NCI-H128 (cell line): ENCODE measurements at regions not wholly inside any gene's neighbourhood (a gene's known extent, or its start where the extent isn't known, plus 50 kb on each side); places are given as distances from the start of the nearest gene placed in this dataset.

Experiments used
- DNase-seq: peaks from one replicate; lab custom pipeline; 2025; ENCODE audit not compliant: unreplicated experiment; lab: John Stamatoyannopoulos, UW

DNA sequence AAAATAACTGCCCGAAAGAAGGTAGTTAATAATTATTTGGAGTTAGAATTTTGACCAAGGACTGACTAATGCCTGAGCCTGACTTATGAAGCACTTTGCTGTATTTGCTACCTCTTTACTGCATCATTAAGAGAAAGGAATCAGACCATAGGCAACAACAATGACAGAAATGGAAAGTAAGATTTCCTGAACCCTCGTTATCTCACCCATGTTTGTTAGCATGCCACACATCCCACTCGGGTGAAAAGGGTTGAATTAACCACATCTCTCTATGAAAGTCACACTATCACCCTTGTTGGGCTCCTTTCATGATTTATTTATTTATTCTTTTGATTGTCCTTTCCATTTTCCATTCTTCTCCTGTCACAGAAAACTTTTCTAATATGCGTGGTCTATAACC is 59.6 kb downstream of the OLIG3 start:
- DNase-seq: no peak

DNA sequence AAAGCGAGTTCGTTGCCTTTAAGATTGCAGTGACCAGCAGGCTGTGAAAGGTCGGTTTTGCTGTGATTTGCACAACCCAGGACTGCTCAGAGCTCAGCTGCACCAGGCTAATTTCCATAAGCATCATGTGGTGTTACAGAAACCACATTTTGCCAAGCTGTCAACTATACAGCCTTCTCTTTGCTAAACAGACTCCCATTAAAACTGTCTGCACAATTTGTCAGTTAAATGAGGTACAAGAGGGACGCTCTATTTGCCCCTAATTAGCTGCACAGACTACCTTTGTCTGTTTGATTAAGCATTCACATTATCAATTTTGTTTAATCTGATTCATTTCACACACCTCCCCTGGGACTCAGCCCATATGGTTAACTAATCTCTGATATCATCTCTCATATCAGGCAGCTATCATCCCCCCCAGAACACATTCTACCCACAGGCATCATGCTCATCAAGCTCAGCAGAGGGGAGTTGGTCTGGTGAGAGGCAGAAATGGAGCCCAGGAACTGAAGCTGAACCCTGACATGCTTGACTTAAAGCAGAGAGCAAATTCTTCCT is 62.1 kb downstream of the OLIG3 start:
- no peak for DNase-seq

DNA sequence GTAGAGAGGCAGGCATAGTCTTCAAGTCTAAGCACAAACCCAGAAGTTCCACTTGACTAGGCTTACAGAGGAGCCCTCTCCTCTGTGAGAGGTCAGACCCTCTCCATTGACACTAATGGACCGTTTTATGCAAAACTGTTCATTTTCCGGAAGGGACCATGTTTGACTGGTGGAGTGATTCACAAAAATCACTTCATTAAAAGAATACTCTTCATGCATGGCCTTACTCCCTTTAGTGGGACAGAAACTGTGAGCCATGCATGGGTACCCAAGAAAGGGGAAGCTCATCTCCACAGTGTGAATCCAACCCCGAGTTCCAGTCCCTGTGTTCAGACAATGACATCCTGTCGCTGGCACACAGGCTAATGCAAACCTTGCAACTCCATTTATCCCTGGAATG is 63.2 kb downstream of the OLIG3 start:
- DNase-seq: no peak

DNA sequence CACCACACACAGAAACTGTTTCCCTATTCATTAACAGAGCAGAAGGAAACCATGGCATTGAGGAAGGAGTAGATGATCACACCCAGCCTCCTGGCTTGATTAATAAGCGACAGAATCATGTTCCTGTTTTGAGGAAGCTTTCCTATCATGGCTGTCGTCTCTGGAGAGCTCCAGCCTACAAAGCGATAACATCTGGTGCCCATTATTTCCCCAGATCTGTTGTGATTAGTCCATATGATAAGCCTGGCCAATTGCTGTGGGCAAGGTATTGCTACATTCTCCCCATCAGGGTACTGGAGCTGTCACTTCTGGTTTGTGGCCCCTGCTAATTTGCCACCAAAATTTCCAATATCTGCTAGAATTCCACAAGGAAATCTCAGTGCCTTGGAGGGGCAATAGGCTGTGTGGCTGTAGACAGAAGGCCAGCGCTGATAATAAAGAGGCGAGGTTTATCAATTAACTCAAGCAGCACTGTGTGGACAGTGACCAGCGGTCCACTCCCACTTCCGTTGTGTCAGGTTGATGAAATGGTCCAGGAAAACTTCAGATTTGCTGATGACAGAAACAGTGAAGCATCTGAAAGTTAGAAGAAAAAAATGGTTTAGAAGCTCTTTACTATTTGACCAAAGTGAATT is 66.4 kb downstream of the OLIG3 start:
- DNase-seq: no peak

DNA sequence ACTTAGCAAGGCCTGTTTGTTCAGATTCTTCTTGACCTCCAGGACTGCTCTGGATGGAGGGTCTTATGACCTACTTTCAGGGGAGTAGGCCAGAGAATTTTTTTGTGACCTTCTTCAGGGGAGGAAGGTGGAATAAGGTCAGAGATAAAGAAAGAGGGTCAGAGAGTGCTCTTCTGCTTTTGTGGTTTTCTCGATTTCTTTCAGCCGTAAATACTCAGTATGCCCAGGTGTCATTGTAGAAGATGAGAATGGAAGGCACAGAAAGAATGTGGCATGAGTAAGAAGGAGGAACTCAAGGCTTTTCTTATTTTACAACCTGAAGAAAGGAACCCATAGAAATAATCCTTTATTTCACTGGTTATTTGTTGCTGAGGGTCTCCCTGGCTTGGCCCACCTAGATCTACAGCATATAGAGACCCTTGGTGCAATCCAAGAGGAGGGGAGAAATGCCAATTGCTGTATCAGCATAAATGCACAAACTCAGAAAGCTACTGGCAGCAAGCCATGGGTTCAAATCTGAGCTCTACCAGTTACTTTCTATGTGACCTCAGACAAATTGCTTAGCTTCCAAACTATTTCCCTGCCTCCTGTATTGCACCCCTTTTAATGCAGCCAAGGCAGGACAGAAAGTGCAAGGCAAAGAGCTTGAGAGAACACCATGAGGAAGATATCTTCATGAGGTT is 68.0 kb downstream of the OLIG3 start:
- no peak for DNase-seq

DNA sequence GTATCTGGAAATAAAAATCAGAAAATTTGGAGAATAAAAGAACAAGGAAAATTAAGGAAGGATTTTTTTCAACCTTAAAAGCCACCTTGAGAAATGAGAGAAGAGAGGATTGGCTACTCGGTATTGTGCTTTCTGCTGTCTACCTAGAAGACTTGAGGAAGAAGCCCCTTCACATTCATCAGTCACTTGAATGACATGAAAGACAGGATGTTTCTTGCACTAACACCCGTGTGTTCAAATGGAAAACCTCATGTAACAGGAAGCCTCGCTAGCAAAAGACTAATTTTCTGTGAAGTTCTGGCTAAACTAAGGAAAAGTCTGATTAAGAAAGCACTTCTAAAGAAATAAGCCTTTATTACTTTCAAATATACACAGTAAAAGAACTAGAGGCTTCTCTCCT is 69.9 kb downstream of the OLIG3 start:
- DNase-seq: no peak

DNA sequence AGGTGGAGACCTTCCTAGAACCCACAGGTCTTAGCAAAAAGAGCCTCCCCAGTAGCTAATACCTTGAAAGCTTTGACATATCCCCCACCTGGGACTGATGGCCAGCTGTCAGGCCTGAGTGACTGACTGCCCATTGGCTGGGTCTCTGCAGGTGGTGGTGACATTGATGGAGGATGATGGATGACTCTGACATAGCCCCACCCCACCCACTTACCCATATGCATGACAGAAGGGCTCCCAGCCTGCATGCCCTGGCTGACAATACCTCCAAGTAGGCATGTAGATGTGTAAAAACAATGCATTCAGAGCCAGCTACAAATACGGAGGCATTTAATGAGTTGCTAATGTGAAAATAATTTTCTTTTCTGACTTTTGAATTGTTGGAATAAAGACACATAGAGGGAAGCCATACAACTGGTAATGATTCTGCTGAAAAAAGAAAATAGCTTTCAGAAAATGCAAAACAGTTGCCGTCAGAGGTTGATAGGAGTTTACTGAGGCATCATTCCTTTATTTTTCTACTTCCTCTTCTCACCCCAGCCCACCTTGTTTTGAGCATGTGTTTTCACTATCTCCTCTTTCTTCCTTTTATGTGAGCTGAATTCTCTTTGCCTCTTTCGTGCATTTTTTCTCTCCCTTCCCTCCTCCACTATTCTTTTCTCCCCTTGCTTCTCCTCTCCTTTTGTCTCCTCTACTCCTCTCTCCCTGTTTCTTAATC is 70.6 kb downstream of the OLIG3 start:
- no peak for DNase-seq

DNA sequence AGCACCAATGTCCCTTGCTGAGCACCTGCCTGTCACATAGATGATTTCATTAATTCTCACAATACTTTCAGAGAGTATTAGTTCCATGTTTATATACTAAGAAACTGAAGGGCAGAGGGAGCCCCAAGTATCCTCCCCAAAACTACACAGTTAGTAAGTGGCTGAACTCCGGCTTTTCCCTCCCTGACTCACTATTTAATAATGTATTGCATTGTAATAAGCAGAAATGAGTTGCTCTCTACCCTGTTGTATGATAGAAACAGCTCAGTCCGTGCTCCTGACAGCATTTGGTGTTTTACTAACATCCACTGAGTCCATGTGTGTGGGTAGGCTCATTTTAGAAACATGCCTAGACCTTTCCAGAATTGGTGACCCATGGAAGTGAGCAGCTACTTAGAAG is 76.8 kb downstream of the OLIG3 start:
- no peak for DNase-seq

DNA sequence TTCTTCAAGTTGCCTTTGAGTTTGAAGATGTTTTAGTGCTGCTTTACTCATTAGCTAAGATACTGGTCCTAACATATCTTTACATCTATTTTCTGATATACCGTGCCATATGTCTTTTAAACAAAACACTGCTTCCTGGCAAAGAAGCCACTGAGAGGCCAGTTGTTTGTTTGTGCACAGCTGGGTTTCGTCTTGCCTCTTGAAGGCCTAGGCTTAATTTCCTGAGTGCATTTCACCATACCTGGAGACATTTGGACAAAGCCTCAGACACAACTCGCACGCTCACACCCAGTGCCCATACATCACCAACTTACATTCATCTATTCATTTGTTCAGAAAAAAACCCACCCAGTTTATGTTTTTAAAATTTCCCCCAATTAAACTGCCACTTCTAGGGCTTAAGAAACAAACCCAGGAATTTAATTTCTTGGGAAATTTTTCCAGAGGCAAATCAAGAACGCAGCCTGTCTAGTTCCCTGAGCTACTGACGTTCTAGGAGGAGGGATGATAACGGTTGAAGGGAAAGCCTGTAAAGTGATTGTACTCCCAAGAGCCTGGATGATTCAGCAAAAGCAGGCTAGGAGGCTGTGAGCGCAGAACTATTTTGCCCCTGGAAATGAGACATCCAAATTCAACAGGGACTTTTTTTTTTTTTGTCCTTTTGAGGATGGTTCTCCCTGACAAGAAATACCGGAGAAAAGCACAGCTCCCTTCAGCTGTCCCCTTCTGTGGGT is 77.7 kb downstream of the OLIG3 start:
- DNase-seq: no peak

DNA sequence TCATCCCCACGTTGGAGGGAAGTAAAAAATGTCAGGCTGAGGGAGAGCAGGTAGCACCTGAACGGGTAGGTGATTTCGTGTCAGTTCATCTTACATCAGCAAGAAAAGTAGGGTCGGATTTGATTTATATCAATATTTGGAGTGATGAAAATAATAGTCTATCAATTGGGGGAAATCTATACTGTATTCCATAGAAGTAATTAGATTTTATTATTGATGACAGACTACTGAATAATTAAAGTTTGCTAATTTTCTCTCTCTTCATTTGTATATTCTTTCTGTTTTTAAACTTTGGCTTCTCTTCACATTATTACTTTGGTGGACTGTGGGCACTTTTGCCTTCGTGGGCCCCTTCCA is 78.4 kb downstream of the OLIG3 start:
- no peak for DNase-seq

DNA sequence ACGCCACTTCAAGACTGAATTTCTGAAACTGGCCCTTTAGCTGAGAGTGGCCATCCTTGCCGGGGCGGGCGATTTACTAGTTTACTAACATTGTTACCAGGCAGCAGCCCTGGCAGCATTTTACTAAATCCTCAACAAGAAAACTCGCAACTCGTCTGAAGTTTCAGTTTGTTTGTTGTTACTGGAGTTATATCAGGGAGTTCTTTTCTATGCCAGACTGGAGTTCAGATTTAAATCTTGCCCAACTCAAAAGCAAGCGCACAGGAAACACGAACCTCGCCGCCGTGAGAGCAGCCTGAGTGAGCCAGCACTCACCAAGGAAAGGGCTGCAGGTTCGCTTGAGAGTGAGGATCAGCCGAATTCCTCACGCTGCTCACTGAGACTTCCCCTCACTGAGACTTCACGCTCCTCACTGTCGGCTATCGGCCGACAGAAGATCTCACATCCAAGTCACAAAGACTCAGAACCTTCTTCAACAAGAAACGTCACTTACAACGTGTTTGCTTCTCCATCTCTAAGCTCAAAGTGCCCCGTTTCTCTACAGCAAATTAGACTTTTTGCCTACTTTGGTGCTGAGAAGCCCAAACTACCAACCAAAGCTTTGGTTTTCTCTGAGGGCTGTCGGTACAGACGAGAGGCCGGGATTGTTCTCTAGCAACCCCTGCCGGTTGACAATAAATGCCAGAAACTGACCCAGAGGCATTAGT is 78.9 kb downstream of the OLIG3 start:
- no peak for DNase-seq

DNA sequence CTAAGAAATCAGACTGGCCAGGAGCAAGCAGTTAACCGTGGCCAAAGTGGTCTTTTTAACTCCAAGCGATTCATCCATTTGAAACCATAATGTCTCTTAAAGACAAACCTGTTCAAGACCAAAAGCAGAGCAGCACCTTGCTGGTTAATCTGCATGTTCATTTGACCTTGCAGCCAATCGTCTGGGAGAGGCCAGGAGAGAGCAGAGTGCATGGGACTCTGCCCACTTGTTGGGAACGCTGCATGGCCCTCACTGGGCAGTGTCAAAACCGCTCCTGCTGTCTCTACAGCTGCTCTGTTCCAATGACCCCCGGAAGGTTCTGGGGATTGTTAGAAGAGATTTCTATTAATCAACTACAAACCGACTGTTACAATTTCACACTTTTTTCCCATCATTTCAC is 79.6 kb downstream of the OLIG3 start:
- no peak for DNase-seq

DNA sequence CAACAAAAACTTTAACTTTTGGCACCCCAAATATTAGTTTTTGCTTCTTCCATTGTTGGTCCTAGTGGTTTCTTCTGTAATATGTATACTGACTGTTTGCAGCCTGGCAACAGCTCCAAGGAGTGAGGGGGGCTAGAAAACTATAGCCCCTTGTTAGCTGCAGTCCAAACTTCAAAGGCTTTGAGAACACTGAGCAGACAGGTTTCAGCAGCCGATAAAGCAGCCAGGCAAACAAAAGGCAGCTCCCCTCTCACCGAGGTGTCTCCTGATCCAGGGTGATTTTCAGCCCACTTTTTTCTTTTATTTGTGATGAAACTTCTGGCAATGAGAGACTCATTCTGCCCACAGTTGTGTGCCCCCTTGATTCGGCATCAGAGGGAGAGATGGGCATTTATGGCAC is 80.7 kb downstream of the OLIG3 start:
- no peak for DNase-seq

DNA sequence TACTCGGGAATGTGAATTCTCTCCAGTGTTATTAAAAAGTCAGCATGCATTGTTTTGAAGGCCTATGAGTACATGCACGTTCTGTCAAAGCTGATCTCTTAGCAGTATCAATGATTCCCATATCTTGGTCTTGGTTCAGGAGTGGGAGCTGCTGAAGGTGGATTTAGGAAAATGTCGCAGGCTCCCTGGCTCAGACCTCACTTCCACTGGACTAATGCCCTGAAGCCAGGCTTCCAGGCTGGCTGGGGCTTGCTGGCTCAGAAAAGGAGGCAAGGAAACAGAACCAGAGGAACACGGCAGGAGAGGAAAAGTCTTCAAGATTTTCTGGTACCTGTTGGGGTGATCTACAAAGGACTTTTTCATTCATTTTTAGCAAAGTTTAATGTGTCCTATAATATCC is 81.6 kb downstream of the OLIG3 start:
- no peak for DNase-seq

DNA sequence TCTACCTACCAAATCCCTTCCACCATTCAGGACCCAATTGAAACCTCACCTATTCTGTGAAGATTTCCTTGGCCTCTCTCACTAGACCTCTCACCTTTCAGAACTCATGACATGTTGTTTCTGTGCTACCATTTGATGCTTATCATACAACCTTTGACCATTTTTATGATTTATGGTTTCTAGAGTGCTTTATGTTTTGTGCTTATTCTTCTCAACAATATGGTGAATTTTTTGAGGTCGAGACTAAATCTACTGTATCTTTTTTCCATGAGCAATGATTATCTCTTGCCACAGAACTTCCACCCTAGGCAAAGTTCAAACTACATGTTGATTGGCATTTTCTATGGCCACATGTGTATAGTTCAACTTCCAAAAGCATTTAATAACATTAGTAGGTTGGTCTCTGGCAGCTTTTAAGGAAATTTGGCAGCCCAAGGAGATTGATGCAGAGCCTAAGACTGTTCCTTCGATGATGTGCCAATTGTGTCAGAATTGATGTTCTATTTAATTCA is 84.9 kb downstream of the OLIG3 start:
- DNase-seq: no peak

DNA sequence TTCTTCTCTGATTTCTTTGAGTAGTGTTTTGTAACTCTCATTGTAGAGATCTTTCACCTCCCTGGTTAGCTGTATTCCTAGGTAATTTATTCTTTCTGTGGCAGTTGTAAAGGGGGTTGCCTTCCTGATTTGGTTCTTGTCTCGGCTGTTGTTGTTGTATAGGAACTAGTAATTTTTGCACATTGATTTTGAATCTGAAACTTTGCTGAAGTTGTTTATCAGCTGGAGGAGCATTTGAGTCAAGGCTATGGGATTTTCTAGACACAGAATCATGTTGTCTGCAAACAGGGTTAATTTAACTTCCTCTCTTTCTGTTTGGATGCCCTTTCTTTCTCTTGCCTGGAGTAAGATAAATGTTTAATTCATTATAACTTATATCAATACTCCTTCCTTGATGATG is 86.4 kb downstream of the OLIG3 start:
- no peak for DNase-seq

DNA sequence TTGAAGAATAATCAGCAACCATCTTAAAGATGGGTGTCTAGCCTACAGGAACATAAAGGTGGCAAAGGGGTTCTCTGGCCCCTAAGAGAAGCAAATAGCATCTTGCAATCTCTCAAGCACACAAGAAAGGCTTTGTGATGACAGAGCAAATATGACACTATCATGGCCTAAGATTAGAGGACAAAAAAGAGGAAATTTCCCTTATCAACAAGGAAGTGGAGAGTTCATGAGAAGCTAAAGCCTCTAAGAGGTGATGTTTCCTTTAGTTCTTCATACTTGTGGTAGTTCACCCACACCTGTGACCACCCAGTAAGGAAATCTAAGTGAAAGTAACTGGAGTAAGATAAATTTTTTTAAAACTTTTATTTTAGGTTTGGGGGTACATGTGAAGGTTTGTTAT is 88.4 kb downstream of the OLIG3 start:
- no peak for DNase-seq

DNA sequence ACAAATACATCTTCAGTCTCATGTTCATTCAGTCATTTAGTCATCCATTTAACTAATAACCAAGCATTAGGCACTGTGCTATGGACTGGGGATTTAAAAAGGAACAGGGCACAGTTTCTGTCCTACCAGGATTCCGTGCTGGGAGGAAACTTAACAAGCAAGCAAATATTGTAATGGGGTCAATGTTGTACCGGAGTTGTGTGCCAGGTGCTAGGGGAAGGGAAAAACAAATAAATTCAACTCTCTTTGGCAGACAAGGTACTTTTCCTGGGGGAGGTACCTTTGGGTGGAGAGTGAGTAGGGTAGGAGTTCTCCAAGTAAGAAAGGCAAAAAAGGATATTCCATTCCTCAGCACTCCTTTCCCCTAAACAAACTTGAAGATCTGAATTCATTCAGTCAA is 90.3 kb downstream of the OLIG3 start:
- no peak for DNase-seq

DNA sequence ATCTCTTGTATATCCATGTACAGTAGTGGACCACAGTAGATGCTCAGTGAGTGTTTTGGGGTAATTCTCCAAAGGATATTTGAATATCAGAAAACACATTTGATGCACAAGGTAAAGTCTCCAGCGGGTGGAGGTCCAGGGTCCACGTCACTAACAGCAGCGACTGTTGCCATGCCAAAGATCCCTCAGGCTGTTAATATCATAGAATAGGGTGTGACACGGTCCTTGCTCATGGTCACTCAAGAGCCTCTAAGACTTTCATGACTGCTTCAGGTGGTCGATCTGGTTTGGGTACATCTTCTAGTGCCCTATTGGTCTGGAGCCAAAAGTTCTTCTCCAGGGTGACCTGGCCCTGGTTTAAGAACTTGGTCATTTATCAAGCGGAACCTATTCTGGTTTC is 90.8 kb downstream of the OLIG3 start:
- DNase-seq: no peak

DNA sequence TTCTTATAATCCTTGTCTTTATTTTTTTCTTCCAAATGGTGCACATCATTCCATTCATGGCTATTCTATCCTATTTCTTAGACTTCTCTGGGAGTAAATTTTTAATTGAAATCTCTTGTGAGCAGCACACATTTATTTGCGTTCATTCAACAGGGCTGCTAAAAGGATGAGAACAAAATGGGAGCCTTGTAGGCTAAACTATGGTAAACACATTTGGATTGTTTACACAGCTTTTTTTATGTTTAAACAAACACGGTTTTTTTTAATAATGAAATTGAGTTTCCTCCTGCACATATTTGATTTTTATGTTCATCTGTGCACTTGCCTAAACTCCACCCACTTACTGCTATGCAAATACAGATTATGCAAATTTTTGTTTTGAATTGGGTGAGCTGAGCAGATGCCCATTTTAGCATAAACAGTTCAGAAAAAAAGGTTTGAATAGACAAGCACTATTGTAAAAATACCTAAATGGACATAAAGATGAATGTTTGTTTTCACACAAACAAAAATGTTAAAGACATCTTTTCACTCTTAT is 92.0 kb downstream of the OLIG3 start:
- no peak for DNase-seq

DNA sequence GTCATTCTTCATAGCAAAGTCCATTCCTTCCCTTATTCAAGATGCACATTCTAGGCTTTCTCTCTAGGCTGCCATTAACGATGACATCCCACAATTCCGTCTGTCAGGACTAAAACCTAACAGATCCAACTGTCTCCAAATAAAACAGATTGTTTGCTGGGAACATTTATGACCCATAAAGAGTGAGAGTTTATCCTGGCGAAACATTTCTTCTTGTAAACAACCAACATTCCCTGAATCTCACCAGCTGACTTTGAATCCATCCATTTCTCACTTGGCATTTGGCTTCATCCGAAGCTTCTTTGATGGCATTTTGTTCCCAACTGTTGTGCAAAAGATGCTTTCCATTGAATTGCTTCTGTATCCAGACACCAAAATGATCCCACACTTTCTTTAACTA is 93.1 kb downstream of the OLIG3 start:
- DNase-seq: no peak
